Ecto neural progenitor cell (in vitro differentiated cells): ENCODE measurements at regions not wholly inside any gene's neighbourhood (a gene's known extent, or its start where the extent isn't known, plus 50 kb on each side); places are given as distances from the start of the nearest gene placed in this dataset.
"Not testable (repeated sequence)": the region's sequence is repeated elsewhere in the genome, so short reads cannot be mapped to it uniquely, and the experiment has no call there.

Experiments
- DNase-seq: peaks from one replicate; pipeline ENCODE4 v3.0.0-alpha.2; 2018; ENCODE audit warnings: low spot score

- DNase-seq: no peak
Measured at GRCh38 chr15:55126111-55126510, 70.6 kb downstream of the RSL24D1 start.

GRCh38 chr15:55124616-55125015 lies 72.1 kb downstream of the RSL24D1 start:
- DNase-seq: no peak

GRCh38 chr15:55118344-55118870 lies 78.3 kb downstream of the RSL24D1 start:
- DNase-seq: no peak

GRCh38 chr15:55116636-55117035 lies 80.1 kb downstream of the RSL24D1 start:
- DNase-seq: no peak

DNA sequence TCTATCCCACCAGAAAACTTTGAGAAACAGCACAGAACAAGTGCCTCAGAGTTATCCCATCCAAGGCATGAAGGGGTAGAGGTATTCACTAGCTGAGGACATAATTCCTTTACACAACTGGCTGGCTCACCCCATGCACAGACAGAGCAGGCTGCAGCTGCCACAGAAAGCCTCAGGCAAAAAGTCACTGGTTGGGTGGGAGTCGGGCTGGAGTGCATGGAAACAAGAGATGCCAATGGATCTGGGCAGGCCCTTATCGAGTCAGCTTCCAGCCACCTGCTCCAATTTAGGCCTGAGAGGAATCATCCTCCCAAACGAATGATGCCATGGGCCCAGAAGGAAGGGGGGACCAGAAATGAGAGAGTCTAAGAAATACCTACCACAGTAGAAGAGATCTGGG lies 83.0 kb downstream of the RSL24D1 start:
- DNase-seq: no peak

DNA sequence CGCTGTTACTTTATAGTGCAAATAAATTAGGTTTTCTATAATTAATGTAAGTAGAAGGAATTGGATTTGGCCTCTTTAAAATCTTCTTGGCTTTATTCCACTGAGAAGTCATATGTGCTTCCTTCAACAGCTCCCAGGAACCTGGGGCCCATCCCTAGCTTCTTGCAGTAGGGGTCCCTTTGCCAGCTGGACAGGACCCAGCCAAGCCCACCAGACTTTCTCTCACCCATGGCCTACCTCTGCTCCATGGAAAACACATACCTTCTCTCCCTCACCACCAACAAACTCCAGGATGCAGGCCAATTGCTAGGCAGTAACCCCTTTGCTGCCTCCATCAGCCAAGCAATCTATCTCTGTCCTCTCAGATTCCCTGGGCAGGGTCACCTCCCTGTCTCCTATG lies 84.0 kb downstream of the RSL24D1 start:
- no peak for DNase-seq

DNA sequence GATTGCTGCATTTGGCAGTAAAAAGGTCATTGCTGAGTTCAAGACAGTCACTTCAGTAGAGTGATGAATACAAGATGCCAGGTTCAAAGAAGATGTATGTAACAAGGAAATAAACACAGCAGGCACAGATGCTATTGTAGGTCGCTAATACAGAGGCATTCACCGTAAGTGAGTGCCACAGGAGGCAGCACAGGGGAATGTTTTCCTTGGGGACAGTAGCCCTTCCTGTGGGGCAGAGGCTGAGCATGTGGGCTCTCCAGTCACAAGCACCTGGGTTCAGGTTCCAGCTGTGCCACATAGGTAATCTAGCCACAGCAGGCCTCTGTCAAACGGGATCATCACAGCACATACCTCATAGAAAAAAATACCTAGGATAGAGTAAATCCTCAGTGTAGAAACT lies 86.3 kb downstream of the RSL24D1 start:
- DNase-seq: no peak

DNA sequence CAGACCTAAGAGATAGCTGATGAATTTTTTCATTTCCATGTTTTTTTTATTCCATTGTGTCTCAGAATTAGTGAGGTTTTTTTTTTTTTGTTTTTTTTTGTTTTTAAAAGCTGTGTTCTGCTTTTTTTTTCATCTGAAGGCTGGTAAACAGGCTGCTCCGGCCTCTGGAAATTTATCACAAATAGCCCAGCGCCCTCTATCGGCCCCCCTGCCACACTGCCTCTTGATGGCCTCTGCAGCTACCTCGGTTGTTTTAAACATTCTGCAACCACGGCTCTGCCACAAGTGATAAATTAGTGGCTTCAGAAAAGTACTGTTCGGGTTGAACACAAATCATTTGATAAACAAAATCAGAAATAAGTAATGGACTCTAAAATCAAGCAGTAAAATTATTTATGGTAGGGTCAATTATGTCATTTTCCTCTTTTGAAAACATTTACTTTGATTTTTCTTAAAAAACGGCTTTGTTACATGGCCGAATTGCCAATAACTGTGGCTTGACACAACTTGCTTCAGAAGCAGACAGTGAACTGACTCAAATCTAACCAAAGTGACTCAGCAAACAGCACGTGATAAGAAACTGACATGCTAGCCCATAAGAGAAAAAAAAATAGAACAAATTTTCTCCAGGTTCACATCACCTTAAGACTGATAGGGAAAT lies 87.8 kb downstream of the RSL24D1 start:
- DNase-seq: peak; percentile 79

DNA sequence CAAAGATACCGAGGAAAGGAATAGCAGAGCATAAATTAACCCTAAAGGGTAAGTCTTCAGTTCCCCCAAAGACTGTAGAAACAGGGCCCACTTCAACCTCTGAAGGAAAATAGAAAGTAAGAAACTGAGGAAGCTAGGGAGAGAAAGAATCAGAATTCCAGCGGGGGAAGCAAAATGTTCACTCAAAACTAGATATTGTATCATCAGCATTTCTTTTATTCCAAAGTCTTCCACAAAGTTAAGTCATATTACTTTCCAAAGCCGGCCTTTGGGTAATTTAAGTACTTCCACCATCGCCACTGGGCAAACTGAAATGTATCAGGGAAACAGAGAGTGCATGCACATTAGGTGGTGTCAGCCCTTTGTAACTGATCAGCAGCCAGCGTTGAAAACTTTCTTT lies 88.3 kb downstream of the RSL24D1 start:
- no peak for DNase-seq

GRCh38 chr15:55106155-55106554 lies 90.6 kb downstream of the RSL24D1 start:
- no peak for DNase-seq

GRCh38 chr15:55094136-55094535 lies 102.6 kb downstream of the RSL24D1 start:
- no peak for DNase-seq

DNA sequence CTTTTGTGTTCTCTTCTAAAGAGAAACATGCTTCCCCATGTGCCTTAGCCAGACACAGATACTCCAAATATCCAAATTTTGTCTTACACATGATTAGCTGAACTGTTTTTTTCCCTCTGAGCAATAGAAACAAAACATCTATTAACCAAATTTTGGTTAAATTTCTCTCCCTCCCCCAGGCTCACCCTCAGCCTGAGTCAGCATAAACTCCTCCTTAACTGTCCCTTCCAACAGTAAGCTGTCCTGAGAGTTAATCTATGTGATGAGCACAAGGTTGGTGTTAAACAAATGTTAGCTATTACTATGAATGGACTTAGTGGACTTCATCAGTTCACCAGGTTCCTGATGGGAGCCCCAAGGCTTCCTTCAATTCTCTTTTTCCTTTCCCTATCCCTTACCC lies 108.5 kb downstream of the RSL24D1 start:
- no peak for DNase-seq

GRCh38 chr15:55084673-55085072 lies 112.1 kb downstream of the RSL24D1 start:
- DNase-seq: no peak

DNA sequence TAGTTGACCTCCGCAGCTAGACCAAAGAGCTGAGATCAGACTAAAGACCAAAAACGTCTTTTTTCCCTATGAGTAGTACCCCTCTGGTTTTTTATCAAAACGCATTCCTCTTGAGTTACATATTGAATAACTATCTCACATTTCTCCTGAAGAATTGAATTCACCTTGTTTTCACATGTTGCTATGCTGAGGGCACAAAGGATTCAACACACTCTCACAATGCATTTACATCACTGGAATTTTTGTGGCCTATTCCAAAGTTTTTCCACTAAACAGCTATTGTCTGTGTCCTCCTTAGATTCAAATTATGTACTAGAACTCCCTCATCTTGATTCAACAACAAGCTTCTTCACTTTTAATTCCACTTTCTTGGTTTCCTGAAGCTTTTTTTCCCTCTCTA lies 112.5 kb downstream of the RSL24D1 start:
- DNase-seq: no peak

GRCh38 chr15:55077052-55077451 lies 119.7 kb downstream of the RSL24D1 start:
- DNase-seq: not testable (repeated sequence)

- DNase-seq: no peak
Measured at GRCh38 chr15:55074431-55074830, 122.3 kb downstream of the RSL24D1 start.

- not testable (repeated sequence) for DNase-seq
Measured at GRCh38 chr15:55063970-55064369, 132.8 kb downstream of the RSL24D1 start.

DNA sequence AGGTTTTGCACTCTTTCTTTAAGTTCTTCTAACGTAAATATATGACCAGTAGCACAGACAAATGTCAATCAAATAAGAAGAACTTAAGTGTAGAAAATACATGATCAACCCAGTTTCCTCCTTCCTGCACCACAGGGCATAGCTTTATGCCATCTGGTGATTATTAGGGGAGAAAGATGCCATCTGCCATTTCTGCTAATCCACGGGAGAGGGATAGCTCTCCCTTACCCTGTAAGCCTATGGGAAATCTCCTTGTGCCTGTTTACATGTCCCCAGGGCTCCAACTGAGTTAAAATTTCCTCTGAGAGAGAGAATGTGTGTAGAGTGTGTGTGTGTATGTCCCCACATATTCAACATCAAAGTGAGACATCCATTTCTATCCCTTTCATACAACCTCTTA lies 135.9 kb downstream of the RSL24D1 start:
- no peak for DNase-seq

DNA sequence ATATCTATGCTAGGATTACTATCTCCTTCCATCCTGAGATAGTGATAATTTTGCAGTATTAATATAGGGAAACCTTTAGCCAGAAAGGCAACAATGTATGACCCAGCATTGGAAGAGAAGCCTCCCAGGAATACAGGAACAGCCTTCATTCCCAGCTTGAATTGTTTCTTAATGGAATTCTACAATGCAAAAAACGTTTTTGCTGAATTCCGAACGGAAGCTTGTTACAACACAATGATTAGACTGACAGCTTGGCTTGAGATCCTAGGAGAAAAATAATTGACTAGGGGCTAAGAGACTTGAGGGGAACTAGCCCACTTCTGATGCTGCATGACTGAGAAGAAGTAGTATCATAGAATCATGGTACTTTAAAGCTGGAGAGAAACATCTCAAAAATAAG lies 140.2 kb downstream of the RSL24D1 start:
- DNase-seq: no peak

DNA sequence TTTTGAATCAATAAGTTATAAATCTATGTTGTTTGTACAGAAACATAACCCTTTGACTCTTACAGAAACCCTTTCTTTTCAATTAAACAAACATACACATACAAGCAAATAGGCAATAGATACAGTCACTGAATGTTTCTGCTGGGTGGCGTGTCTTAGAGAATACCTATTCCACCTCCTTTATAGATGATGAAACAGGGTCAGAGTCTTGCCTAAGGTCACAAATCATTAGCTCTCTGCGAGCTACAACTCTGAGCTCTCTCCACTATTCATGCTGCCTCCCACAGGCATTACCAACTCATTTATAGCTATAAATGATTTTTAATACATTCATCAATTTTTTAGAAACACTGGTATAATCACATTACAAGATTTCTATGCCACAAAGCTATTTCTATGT lies 152.6 kb downstream of the RSL24D1 start:
- DNase-seq: no peak

DNA sequence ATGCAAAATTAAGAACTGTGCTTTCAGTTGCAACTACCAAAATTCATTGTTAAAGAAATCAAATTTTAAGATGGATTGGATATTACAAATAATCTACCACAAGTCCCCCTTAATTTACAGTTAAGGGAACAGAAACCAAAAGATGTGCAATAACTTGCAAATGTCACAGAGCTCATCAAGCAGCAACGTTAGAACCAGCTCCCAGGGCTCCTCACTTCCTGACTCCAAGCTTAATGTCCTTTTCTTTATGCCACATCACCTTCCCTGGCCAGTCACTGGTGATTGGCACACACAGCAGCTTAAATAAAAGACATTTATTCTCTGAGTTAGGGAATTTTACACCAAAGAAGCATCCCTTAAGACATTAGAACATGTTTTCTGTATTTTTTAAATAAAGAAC lies 159.7 kb downstream of the RSL24D1 start:
- no peak for DNase-seq

- DNase-seq: no peak
Measured at GRCh38 chr15:55035749-55036148, 161.0 kb downstream of the RSL24D1 start.

- no peak for DNase-seq
Measured at GRCh38 chr15:55033574-55033973, 163.2 kb downstream of the RSL24D1 start.

DNA sequence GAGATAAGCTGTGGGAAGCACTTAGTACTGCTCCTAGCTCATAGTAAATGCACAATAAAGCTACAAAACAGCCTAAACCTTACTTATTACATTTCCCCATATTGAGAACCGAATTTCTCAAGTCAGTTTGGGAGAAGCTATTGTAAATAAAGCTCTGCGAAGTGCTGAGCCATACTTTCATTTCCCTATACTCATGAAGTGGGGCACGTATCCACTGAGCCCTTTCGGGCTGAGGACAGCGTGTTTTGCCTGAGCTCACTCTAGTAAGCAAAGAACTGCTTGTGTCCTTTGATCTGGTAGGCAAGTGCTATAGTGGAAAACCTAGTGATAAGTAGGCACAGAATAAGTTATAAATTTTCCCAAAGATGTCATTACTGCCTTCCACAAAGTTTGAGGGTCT lies 165.0 kb downstream of the RSL24D1 start:
- no peak for DNase-seq
